Peyer's patch (tissue), 4 donors: ENCODE measurements at regions not wholly inside any gene's neighbourhood (a gene's known extent, or its start where the extent isn't known, plus 50 kb on each side); places are given as distances from the start of the nearest gene placed in this dataset.

Experiments used
- POLR2A ChIP-seq, 2 donors: fragments of 450-650 bp; IDR thresholded peaks; one replicate each; pipeline ENCODE4 v1.5.1; 2017; ENCODE audit warnings: antibody characterized with exemption in 2 of 2, mild to moderate bottlenecking in 2 of 2, moderate library complexity in 2 of 2
- TF ChIP-seq, protein P1 (sequence below), 6 experiments: fragments of 450-650 bp in 4 of 6; fragments of 200-600 bp in 2 of 6; sonication (generic) in 1 of 6; IDR thresholded peaks; one replicate each; pipeline ENCODE4 v1.5.1; 2017 to 2019; ENCODE audit warnings: antibody characterized with exemption in 6 of 6, mild to moderate bottlenecking in 3 of 6, moderate library complexity in 1 of 6

- TF ChIP-seq POLR2A (IDR thresholded peaks at IDR 0.05): no peak
- TF ChIP-seq, protein P1, sequence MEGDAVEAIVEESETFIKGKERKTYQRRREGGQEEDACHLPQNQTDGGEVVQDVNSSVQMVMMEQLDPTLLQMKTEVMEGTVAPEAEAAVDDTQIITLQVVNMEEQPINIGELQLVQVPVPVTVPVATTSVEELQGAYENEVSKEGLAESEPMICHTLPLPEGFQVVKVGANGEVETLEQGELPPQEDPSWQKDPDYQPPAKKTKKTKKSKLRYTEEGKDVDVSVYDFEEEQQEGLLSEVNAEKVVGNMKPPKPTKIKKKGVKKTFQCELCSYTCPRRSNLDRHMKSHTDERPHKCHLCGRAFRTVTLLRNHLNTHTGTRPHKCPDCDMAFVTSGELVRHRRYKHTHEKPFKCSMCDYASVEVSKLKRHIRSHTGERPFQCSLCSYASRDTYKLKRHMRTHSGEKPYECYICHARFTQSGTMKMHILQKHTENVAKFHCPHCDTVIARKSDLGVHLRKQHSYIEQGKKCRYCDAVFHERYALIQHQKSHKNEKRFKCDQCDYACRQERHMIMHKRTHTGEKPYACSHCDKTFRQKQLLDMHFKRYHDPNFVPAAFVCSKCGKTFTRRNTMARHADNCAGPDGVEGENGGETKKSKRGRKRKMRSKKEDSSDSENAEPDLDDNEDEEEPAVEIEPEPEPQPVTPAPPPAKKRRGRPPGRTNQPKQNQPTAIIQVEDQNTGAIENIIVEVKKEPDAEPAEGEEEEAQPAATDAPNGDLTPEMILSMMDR (IDR thresholded peaks at IDR 0.05): no peak
Observed at GRCh38 chr2:16313235-16313975, 352.2 kb downstream of the CYRIA start.
